CD4-positive, alpha-beta T cell treated with Interferon alpha-2 for 1 hour (primary cell): ENCODE measurements at regions not wholly inside any gene's neighbourhood (a gene's known extent, or its start where the extent isn't known, plus 50 kb on each side); places are given as distances from the start of the nearest gene placed in this dataset.

Source experiments
- DNase-seq, 2 donors: peaks; one replicate each; pipeline ENCODE4 v3.0.0-alpha.2; 2020 to 2022

DNA sequence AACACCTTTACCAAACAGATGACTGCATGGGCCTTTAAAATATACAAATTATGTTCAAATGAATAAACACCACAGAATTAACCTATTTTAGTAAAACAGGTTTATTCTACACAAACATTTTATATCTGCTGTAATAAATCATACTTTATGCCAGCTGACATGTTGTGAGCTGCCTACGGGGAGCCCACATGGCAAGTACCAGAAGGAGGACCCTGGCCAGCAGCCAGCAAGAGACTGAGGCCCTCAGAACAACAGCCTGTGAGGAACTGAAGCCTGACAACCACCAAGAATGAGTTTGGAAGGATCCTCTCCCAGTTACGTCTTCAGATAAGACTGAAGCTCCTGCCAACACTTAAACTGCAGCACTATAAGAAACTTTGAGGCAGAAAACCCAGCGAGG, 377.0 kb downstream of the PDGFC start:
- DNase-seq, result no peak

- DNase-seq, result no peak
Measured at GRCh38 chr4:156593464-156593863, 378.1 kb downstream of the PDGFC start.

- DNase-seq, result no peak
Measured at GRCh38 chr4:156591679-156592078, 379.9 kb downstream of the PDGFC start.

GRCh38 chr4:156584100-156584499, 387.5 kb downstream of the PDGFC start:
- no peak for DNase-seq

- DNase-seq, result no peak
Measured at GRCh38 chr4:156583265-156583664, 388.3 kb downstream of the PDGFC start.

GRCh38 chr4:156581282-156582063, 390.1 kb downstream of the PDGFC start:
- no peak for DNase-seq

GRCh38 chr4:156578713-156579112, 392.9 kb downstream of the PDGFC start:
- DNase-seq, result no peak

GRCh38 chr4:156578005-156578404, 393.6 kb downstream of the PDGFC start:
- no peak for DNase-seq

- no peak for DNase-seq
Measured at GRCh38 chr4:156576946-156577345, 394.7 kb downstream of the PDGFC start.

GRCh38 chr4:156575430-156576073, 396.0 kb downstream of the PDGFC start:
- no peak for DNase-seq

DNA sequence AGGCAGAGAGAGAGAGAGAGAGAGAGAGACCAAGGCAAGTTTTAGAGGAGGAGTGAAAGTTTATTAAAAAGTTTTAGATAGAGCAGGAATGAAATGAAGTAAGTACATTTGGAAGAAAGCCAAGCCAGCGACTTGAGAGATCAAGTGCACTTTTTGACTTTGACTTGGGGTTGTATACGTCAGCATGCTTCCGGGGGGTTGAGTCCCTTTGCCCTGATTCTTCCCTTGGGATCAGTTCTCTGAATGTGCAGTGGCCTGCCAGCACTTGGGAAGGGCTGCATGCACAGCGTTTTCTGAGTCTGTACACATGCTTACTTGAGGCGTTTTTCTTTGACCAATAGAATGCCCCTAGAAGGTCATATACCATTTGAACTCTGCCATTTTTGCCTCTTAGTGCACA, 400.5 kb downstream of the PDGFC start:
- no peak for DNase-seq

DNA sequence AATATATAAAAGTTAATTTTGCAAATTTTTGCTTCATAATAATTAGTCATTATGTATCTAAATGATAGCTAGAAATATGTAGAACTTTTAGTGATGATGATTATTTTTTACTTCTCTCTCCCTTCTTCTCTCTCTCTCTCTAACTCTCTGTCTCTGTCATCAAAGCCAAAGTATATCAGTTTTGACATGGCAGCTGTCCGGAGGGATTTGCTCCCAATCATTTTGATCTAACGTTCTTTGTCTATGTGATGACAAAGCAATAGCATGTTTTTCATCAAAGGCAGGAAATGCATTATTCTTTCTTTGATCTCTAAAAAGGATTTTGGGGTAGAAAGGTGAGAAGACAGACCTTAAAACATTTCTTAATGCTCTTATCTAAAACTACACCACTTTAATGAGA, 402.1 kb downstream of the PDGFC start:
- no peak for DNase-seq

GRCh38 chr4:156568484-156568883, 403.1 kb downstream of the PDGFC start:
- DNase-seq, result no peak

DNA sequence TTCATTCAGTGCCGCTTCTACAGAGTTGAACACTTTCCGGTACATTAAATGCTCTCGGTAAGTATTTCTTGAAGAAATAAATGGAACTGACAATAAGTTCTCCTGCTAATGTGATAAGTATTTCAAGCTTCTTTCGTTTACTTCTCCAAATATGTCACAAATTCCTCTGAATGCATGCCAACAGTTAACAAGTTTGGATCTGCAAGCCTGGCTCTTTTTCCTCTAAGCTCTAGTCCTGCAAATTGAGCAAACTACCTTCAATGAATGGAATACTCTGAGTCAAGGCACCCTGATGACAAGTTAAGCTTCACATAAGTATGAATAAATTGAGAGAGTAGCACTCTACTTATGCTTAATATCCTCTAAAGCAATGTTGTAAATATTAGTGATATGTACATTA, 403.6 kb downstream of the PDGFC start:
- no peak for DNase-seq

GRCh38 chr4:156560701-156561100, 410.9 kb downstream of the PDGFC start:
- no peak for DNase-seq

GRCh38 chr4:156559346-156559745, 412.3 kb downstream of the PDGFC start:
- DNase-seq, result no peak

- no peak for DNase-seq
Measured at GRCh38 chr4:156558373-156559025, 413.1 kb downstream of the PDGFC start.

GRCh38 chr4:156557920-156558319, 413.7 kb downstream of the PDGFC start:
- no peak for DNase-seq

- no peak for DNase-seq
Measured at GRCh38 chr4:156556336-156556735, 415.3 kb downstream of the PDGFC start.

DNA sequence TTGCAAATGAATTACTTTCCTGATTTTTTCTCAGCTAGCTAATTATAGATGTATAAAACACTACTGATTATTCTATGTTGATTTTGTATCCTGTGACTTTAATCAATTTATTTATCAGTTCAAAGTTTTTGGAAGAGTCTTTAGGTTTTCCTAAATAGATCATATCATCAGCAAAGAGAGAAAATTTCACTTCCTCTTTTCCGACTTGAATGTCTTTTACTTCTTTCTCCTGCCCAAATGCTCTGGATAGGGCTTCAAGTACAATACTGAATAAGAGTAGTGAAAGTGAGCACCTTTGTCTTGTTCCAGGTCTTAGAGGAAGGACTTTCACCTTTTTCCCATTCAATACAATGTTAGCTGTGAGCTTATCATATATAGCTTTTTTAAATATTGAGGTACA, 417.9 kb downstream of the PDGFC start:
- DNase-seq, result no peak

DNA sequence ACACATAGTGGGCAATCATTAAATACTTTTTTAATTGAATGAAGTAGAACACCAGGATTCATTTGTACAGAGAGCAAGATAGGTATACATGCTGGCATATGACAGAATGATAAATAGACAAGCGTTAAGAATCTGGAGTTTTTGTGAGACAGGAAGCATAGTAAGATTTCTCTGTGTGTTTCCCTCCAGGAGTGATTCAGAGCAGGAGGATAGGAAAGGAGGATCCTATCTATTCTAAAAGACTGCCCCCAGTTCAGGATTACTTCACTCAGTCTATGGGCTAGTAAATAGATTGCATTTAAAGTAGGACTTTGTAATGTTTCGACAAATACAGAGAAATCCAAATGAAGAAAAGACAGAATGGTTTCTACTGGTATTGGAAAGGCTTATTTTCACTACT, 423.7 kb downstream of the PDGFC start:
- DNase-seq, result no peak

DNA sequence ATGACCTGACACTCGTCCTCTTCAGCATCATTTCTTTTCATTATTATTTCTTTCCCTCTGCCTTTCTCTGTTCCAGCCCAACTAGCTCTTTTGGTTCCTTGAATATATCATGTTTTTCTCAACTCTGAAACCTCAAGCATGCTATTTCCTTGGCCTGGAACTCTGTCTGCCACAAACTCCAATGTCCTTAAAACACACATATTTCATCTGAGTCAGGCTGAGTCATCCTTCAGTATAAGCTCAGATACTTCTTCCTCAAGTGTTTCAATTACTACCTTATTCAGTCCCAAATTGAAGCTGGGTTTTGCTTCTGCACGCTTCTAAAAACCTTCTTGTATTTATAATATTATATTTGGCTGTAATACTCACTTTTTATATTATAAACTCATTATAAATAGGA, 424.2 kb downstream of the PDGFC start:
- no peak for DNase-seq

DNA sequence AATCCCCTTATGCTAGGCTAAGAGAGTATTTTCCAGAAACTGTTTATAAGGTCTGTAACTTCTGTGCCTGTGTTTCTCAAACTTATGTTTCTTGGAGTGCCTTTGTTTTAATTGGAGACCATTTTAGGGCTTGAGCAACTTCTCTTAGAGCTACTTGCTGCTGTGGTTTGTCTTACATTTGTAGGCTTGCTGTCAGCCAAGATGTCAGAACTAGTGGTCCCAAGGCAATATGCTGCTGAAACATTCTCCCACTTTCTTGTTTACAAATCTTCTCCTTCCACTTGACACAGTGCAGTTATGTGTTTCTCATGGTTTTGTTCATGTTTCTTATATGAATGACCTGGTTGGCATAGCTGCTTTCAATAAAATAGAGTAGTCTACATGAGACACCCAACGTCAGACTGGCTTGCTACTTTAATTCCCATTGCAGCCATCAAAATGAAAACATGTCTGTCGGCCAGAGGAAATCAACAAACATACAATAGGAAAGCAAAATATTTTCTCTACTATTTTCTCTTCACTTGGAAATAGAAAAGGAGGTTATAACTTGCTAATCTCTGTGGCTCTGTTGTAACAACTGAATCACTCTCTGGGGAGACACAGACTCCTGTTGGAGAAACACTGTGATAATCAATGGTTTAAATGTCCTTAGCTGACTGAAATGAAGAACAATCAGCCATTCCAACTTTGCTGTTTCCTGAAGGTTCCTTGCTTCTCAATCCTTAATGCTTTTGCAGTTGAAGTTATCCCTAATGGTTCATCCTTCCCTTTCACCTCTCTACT, 426.4 kb downstream of the PDGFC start:
- DNase-seq, result no peak
